MCF 10A (cell line): ENCODE measurements at regions not wholly inside any gene's neighbourhood (a gene's known extent, or its start where the extent isn't known, plus 50 kb on each side); places are given as distances from the start of the nearest gene placed in this dataset.

Experiments used
- BruUV-seq: library from RNA; stranded (reverse); fragments of 400-500 nt; replicated peaks from 2 replicates; lab custom pipeline; 2021; lab: Mats Ljungman, UMichigan
- CTCF ChIA-PET: fragments of 300-600 bp; sonication (Branson Sonifier 250); formaldehyde crosslinking; extraction: SDS; loops from one replicate; lab custom pipeline; 2021; ENCODE audit warnings: antibody characterized with exemption, inconsistent platforms; lab: Yijun Ruan, JAX
- POLR2A ChIA-PET: fragments of 300-600, 350-650 bp; sonication (Branson Sonifier 250); formaldehyde crosslinking; extraction: SDS; loops from one replicate; lab custom pipeline; 2020; ENCODE audit warnings: antibody characterized with exemption, inconsistent platforms; lab: Yijun Ruan, JAX
- DNase-seq: peaks from one replicate; pipeline ENCODE4 v3.0.0-alpha.2; 2018; ENCODE audit not compliant: unreplicated experiment
- H3K27ac Mint-ChIP-seq: one replicate; pipeline ENCODE4 v1.8.0; 2022; ENCODE audit warnings: mild to moderate bottlenecking, low read depth, mixed read lengths; ENCODE audit not compliant: unreplicated experiment
- H3K27me3 Mint-ChIP-seq: one replicate; pipeline ENCODE4 v1.8.0; 2022; ENCODE audit warnings: mixed read lengths; ENCODE audit not compliant: insufficient read depth, unreplicated experiment
- H3K36me3 Mint-ChIP-seq: one replicate; pipeline ENCODE4 v1.8.0; 2022; ENCODE audit warnings: mild to moderate bottlenecking, moderate library complexity, mixed read lengths; ENCODE audit not compliant: insufficient read depth, unreplicated experiment
- H3K4me1 Mint-ChIP-seq: one replicate; pipeline ENCODE4 v1.8.0; 2022; ENCODE audit warnings: mixed read lengths; ENCODE audit not compliant: insufficient read depth, unreplicated experiment
- H3K4me3 Mint-ChIP-seq: one replicate; pipeline ENCODE4 v1.8.0; 2022; ENCODE audit warnings: mild to moderate bottlenecking, moderate library complexity, mixed read lengths; ENCODE audit not compliant: unreplicated experiment
- H3K9me3 Mint-ChIP-seq: one replicate; pipeline ENCODE4 v1.8.0; 2022; ENCODE audit warnings: mixed read lengths; ENCODE audit not compliant: unreplicated experiment
- CTCF ChIP-seq: fragments of 200-600 bp; IDR thresholded peaks from one replicate; pipeline ENCODE4 v1.8.0; 2022; ENCODE audit warnings: antibody characterized with exemption, mild to moderate bottlenecking; ENCODE audit not compliant: unreplicated experiment
- intact Hi-C: fragments of 100-400 bp; cut with micrococcal nuclease; formaldehyde crosslinking; loops from 2 replicates; pipeline ENCODE4 v1.14.1; 2022

- Mint-ChIP-seq H3K9me3 (peaks cover 7% of the 10 kb centered on the region), H3K27me3 (no peaks in the 10 kb centered on the region), H3K36me3 (no peaks in the 10 kb centered on the region), H3K4me3 (no peak overlapping the region), H3K4me1 (no peaks in the 10 kb centered on the region), H3K27ac (no peak overlapping the region)
- intact Hi-C loops = no loop called here
- no peak for DNase-seq
- TF ChIP-seq CTCF = no peak
- no TSS peak for BruUV-seq
- ChIA-PET POLR2A (no interaction called here), CTCF (no interaction called here)
Measured at GRCh38 chr6:67047996-67048395, 1341.0 kb upstream of the EYS start.

- CTCF ChIA-PET = interaction anchor here (0.5 to 0.6 kb wide), 2 partner anchors 58 to 1557 kb away, joined by 3 read pairs; no protein-coding TSS in a partner anchor
- H3K27me3 Mint-ChIP-seq = no peaks in the 10 kb centered on the region
- intact Hi-C loops = no loop called here
- H3K4me1 Mint-ChIP-seq = no peaks in the 10 kb centered on the region
- H3K4me3 Mint-ChIP-seq = no peak overlapping the region
- no peak overlapping the region for H3K27ac Mint-ChIP-seq
- BruUV-seq = no TSS peak
- H3K9me3 Mint-ChIP-seq = peaks cover 7% of the 10 kb centered on the region
- POLR2A ChIA-PET = interaction anchor here (0.7 kb wide), 1 partner anchor 13 kb away, joined by 4 read pairs; no protein-coding TSS in a partner anchor
- no peak for TF ChIP-seq CTCF
- H3K36me3 Mint-ChIP-seq = no peaks in the 10 kb centered on the region
- no peak for DNase-seq
Measured at GRCh38 chr6:67045076-67045475, 1338.0 kb upstream of the EYS start.

- DNase-seq = no peak
- Mint-ChIP-seq H3K27me3 (no peaks in the 10 kb centered on the region), H3K27ac (no peak overlapping the region), H3K36me3 (no peaks in the 10 kb centered on the region), H3K9me3 (no peaks in the 10 kb centered on the region), H3K4me3 (no peak overlapping the region), H3K4me1 (no peaks in the 10 kb centered on the region)
- CTCF ChIA-PET = interaction anchor here (0.6 kb wide), 1 partner anchor 19 kb away, joined by 3 read pairs; no protein-coding TSS in a partner anchor
- no TSS peak for BruUV-seq
- intact Hi-C loops = no loop called here
- POLR2A ChIA-PET = no interaction called here
- no peak for TF ChIP-seq CTCF
Measured at GRCh38 chr6:67031451-67031850, 1324.4 kb upstream of the EYS start.

DNA sequence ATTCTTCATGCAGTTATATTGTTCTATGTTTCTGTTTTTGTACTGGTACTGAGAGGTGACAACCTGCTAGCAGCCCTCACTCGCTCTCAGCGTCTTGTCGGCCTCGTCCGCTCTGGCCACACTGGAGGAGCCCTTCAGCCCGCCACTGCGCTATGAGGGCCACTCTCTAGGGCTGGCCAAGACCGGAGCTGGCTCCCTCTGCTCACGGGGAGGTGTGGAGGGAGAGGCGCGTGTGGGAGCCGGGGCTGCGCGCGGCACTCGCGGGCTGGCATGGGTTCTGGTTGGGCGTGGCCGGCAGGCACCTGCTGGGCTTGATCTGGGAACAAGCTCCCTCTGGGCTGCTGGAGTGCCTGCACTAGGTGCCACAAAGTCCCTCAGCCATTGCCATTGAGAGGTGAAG is 1323.8 kb upstream of the EYS start:
- Mint-ChIP-seq H3K4me1 (no peaks in the 10 kb centered on the region), H3K9me3 (no peaks in the 10 kb centered on the region), H3K4me3 (no peak overlapping the region), H3K36me3 (no peaks in the 10 kb centered on the region), H3K27ac (no peak overlapping the region), H3K27me3 (no peaks in the 10 kb centered on the region)
- intact Hi-C loops = no loop called here
- no peak for DNase-seq
- POLR2A ChIA-PET = no interaction called here
- TF ChIP-seq CTCF = no peak
- BruUV-seq = no TSS peak
- CTCF ChIA-PET = interaction anchor here (0.6 kb wide), 1 partner anchor 20 kb away, joined by 3 read pairs; no protein-coding TSS in a partner anchor
